Neural cell (in vitro differentiated cells): ENCODE measurements at regions not wholly inside any gene's neighbourhood (a gene's known extent, or its start where the extent isn't known, plus 50 kb on each side); places are given as distances from the start of the nearest gene placed in this dataset.

Experiments
- EP300 ChIP-seq: fragments of 450-650 bp; conservative IDR thresholded peaks from 2 replicates; pipeline ENCODE4 v1.6.1; 2014; ENCODE audit warnings: antibody characterized with exemption, mild to moderate bottlenecking, moderate library complexity; ENCODE audit not compliant: poor library complexity, severe bottlenecking
- EZH2 ChIP-seq: fragments of 200-600, 300-800 bp; shearing (Covaris generic), sonication (generic); IDR thresholded peaks from 2 replicates; pipeline ENCODE4 v1.6.1; 2014; ENCODE audit warnings: antibody characterized with exemption, low read length, borderline replicate concordance, mild to moderate bottlenecking; ENCODE audit not compliant: insufficient read depth, poor library complexity, severe bottlenecking
- POLR2AphosphoS5 ChIP-seq: IDR thresholded peaks from 2 replicates; pipeline ENCODE4 v1.6.1; 2012
- TAF1 ChIP-seq: IDR thresholded peaks from 2 replicates; pipeline ENCODE4 v1.6.1; 2012; ENCODE audit warnings: low read depth
- TF ChIP-seq, protein P1 (sequence below): fragments of 450-650 bp; IDR thresholded peaks from 2 replicates; pipeline ENCODE4 v1.5.1; 2014; ENCODE audit warnings: antibody characterized with exemption, mild to moderate bottlenecking, moderate library complexity; ENCODE audit not compliant: poor library complexity, severe bottlenecking

- TF ChIP-seq, protein P1, sequence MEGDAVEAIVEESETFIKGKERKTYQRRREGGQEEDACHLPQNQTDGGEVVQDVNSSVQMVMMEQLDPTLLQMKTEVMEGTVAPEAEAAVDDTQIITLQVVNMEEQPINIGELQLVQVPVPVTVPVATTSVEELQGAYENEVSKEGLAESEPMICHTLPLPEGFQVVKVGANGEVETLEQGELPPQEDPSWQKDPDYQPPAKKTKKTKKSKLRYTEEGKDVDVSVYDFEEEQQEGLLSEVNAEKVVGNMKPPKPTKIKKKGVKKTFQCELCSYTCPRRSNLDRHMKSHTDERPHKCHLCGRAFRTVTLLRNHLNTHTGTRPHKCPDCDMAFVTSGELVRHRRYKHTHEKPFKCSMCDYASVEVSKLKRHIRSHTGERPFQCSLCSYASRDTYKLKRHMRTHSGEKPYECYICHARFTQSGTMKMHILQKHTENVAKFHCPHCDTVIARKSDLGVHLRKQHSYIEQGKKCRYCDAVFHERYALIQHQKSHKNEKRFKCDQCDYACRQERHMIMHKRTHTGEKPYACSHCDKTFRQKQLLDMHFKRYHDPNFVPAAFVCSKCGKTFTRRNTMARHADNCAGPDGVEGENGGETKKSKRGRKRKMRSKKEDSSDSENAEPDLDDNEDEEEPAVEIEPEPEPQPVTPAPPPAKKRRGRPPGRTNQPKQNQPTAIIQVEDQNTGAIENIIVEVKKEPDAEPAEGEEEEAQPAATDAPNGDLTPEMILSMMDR, result no peak
- TF ChIP-seq TAF1 (no peak), EZH2 (no peak), EP300 (no peak), POLR2AphosphoS5 (no peak)
These were observed 256.2 kb downstream of the MAN2A1 start for GRCh38 chr5:109945723-109946480.
